Smooth muscle cell (in vitro differentiated cells): ENCODE measurements at regions not wholly inside any gene's neighbourhood (a gene's known extent, or its start where the extent isn't known, plus 50 kb on each side); places are given as distances from the start of the nearest gene placed in this dataset.

Experiments
- DNase-seq: peaks from one replicate; lab custom pipeline; 2025; ENCODE audit not compliant: unreplicated experiment; lab: John Stamatoyannopoulos, UW
- H2AFZ ChIP-seq: fragments of 200-600 bp; sonication (generic); 2 replicates; pipeline ENCODE4 v1.6.0; 2016; ENCODE audit warnings: antibody characterized with exemption, low read depth, mild to moderate bottlenecking
- H3F3A ChIP-seq: fragments of 200-600 bp; sonication (generic); 2 replicates; pipeline ENCODE4 v1.6.0; 2017; ENCODE audit warnings: antibody characterized with exemption, low read depth
- H3K27ac ChIP-seq: fragments of 200-600 bp; sonication (generic); 2 replicates; pipeline ENCODE4 v1.5.1; 2016; ENCODE audit warnings: low read depth, mild to moderate bottlenecking
- H3K27me3 ChIP-seq: fragments of 200-600 bp; sonication (generic); 2 replicates; pipeline ENCODE4 v1.6.1; 2016; ENCODE audit warnings: low read depth, mild to moderate bottlenecking
- H3K36me3 ChIP-seq: fragments of 200-600 bp; sonication (generic); 2 replicates; pipeline ENCODE4 v1.5.1; 2016; ENCODE audit warnings: low read depth
- H3K4me1 ChIP-seq: fragments of 200-600 bp; sonication (generic); 2 replicates; pipeline ENCODE4 v1.5.1; 2016; ENCODE audit warnings: low read depth
- H3K4me2 ChIP-seq: fragments of 200-600 bp; sonication (generic); 2 replicates; pipeline ENCODE4 v1.6.0; 2016; ENCODE audit warnings: mild to moderate bottlenecking
- H3K4me3 ChIP-seq: fragments of 200-600 bp; sonication (generic); 2 replicates; pipeline ENCODE4 v1.5.1; 2016; ENCODE audit warnings: mild to moderate bottlenecking
- H3K79me2 ChIP-seq: fragments of 200-600 bp; sonication (generic); 2 replicates; pipeline ENCODE4 v1.6.0; 2016; ENCODE audit warnings: low read depth, mild to moderate bottlenecking
- H3K9ac ChIP-seq: fragments of 200-600 bp; sonication (generic); 2 replicates; pipeline ENCODE4 v1.6.0; 2016; ENCODE audit warnings: low read depth
- H3K9me3 ChIP-seq: fragments of 200-600 bp; sonication (generic); replicated peaks from 2 replicates; pipeline ENCODE4 v1.5.1; 2016; ENCODE audit warnings: low read depth
- H4K20me1 ChIP-seq: fragments of 200-600 bp; sonication (generic); 2 replicates; pipeline ENCODE4 v1.6.0; 2016; ENCODE audit warnings: low read depth
- WGBS: methylation state at CpG from one replicate; pipeline ENCODE4 v1.1.7; 2016; ENCODE audit warnings: low lambda C conversion rate; 5-methylcytosine and 5-hydroxymethylcytosine counted together
- TF ChIP-seq, protein P1 (sequence below): fragments of 200-600 bp; sonication (generic); IDR thresholded peaks from 2 replicates; pipeline ENCODE4 v1.5.1; 2017; ENCODE audit warnings: borderline replicate concordance, mild to moderate bottlenecking, antibody characterized with exemption; ENCODE audit not compliant: insufficient read depth, poor library complexity, severe bottlenecking

DNA sequence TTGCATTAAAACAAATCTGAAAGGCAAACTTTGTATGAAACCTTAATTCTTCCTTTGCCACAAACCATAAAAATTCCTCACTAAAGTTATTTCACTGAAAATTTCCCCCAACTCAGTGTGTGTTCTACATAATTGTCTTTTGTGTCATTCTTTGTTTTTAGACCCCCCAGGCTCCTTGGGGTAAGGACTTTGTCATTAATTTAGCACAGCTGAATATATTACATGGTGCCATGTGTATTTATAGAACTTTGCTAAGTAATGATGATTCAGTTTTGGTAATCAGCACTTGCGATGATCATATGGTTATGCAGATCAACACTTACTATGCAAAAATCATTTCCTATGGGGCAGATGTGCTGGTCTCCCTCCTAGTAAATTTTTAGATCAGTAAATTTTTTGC lies 712.1 kb upstream of the MEF2C start:
- no peaks in the 10 kb centered on the region for H3K79me2 ChIP-seq
- no peak for DNase-seq
- no peak overlapping the region for H3K27ac ChIP-seq
- TF ChIP-seq, protein P1, sequence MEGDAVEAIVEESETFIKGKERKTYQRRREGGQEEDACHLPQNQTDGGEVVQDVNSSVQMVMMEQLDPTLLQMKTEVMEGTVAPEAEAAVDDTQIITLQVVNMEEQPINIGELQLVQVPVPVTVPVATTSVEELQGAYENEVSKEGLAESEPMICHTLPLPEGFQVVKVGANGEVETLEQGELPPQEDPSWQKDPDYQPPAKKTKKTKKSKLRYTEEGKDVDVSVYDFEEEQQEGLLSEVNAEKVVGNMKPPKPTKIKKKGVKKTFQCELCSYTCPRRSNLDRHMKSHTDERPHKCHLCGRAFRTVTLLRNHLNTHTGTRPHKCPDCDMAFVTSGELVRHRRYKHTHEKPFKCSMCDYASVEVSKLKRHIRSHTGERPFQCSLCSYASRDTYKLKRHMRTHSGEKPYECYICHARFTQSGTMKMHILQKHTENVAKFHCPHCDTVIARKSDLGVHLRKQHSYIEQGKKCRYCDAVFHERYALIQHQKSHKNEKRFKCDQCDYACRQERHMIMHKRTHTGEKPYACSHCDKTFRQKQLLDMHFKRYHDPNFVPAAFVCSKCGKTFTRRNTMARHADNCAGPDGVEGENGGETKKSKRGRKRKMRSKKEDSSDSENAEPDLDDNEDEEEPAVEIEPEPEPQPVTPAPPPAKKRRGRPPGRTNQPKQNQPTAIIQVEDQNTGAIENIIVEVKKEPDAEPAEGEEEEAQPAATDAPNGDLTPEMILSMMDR = no peak
- no peak overlapping the region for H2AFZ ChIP-seq
- no peak overlapping the region for H3K9ac ChIP-seq
- H4K20me1 ChIP-seq = no peaks in the 10 kb centered on the region
- H3F3A ChIP-seq = no peaks in the 10 kb centered on the region
- H3K4me1 ChIP-seq = no peaks in the 10 kb centered on the region
- no peaks in the 10 kb centered on the region for H3K27me3 ChIP-seq
- WGBS = 97% methylated on average over 1 of the region's 1 CpG
- no peaks in the 10 kb centered on the region for H3K36me3 ChIP-seq
- H3K9me3 ChIP-seq = no peaks in the 10 kb centered on the region
- H3K4me2 ChIP-seq = no peak overlapping the region
- no peak overlapping the region for H3K4me3 ChIP-seq

GRCh38 chr5:89584339-89584956 lies 701.5 kb upstream of the MEF2C start:
- no peaks in the 10 kb centered on the region for H3K79me2 ChIP-seq
- peak overlapping the region; percentile 9 for H3K4me2 ChIP-seq
- H3K27ac ChIP-seq = peak overlapping the region; percentile 43
- no peaks in the 10 kb centered on the region for H3K27me3 ChIP-seq
- TF ChIP-seq, protein P1 = no peak
- WGBS = 42% methylated on average over 5 of the region's 5 CpGs
- no peak overlapping the region for H3K4me3 ChIP-seq
- H3K4me1 ChIP-seq = no peaks in the 10 kb centered on the region
- no peak for DNase-seq
- no peak overlapping the region for H3K9ac ChIP-seq
- H4K20me1 ChIP-seq = no peaks in the 10 kb centered on the region
- H3K9me3 ChIP-seq = no peaks in the 10 kb centered on the region
- no peaks in the 10 kb centered on the region for H3F3A ChIP-seq
- H2AFZ ChIP-seq = peak overlapping the region; percentile 7
- H3K36me3 ChIP-seq = no peaks in the 10 kb centered on the region

DNA sequence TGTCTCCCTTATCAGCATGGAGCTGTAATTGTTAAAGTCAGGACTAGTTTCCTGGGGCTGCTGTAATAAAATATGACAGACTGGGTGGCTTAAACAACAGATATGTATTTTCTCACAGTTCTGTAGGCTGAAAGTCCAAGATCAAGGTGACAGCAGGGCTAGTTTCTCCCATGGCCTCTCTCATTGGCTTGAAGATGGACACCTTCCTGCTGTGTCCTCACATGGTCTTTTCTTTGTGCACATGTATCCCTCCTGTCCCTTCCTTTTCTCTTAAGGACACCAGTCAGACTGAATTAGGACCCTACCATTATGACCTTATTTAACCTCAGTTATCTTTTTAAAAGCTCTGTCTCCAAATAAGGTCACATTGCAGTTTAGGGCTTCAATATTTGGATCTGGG lies 700.5 kb upstream of the MEF2C start:
- no peaks in the 10 kb centered on the region for H3K9me3 ChIP-seq
- no peak overlapping the region for H3K4me2 ChIP-seq
- H2AFZ ChIP-seq = no peak overlapping the region
- TF ChIP-seq, protein P1 = no peak
- no peaks in the 10 kb centered on the region for H3K4me1 ChIP-seq
- H3K27me3 ChIP-seq = no peaks in the 10 kb centered on the region
- no peaks in the 10 kb centered on the region for H3K36me3 ChIP-seq
- H3K4me3 ChIP-seq = no peak overlapping the region
- no peak for DNase-seq
- H3K27ac ChIP-seq = no peak overlapping the region
- H3K79me2 ChIP-seq = no peaks in the 10 kb centered on the region
- no peak overlapping the region for H3K9ac ChIP-seq
- H4K20me1 ChIP-seq = no peaks in the 10 kb centered on the region
- H3F3A ChIP-seq = no peaks in the 10 kb centered on the region

DNA sequence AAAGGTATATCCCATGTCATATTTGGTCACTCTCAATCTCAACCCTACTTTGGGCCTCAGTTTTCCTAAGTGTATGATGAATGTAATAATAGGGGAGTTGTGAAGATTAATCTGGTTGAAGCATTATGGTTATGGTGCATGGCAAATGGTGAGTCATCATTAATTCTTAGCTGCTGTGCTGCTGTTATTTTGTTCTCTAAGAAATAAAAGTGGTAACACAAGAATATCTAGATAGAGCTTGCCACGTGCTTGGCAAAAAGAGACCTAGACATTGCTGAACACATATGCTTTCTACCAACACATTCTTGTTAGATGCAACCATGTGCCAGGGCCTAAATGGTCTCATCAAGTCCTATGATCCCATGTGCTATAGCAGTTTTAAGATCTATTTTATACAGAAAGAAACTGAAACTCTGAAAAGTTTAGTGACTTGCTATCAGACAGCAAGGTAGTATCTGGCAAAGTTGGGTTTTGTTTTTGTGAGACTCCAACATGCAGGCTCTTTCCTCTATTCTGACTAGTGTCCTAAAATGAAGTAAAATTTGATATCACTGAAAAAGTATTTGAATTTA lies 699.9 kb upstream of the MEF2C start:
- no peak overlapping the region for H3K27ac ChIP-seq
- H3K27me3 ChIP-seq = no peaks in the 10 kb centered on the region
- no peak overlapping the region for H2AFZ ChIP-seq
- H3K9ac ChIP-seq = no peak overlapping the region
- no peaks in the 10 kb centered on the region for H3F3A ChIP-seq
- H4K20me1 ChIP-seq = no peaks in the 10 kb centered on the region
- DNase-seq = no peak
- no peaks in the 10 kb centered on the region for H3K79me2 ChIP-seq
- TF ChIP-seq, protein P1 = no peak
- H3K4me3 ChIP-seq = no peak overlapping the region
- no peaks in the 10 kb centered on the region for H3K9me3 ChIP-seq
- H3K4me1 ChIP-seq = no peaks in the 10 kb centered on the region
- 76% methylated on average over 1 of the region's 1 CpG for WGBS
- H3K4me2 ChIP-seq = no peak overlapping the region
- no peaks in the 10 kb centered on the region for H3K36me3 ChIP-seq
